ENCODE measurements at regions not wholly inside any gene's neighbourhood (a gene's known extent, or its start where the extent isn't known, plus 50 kb on each side); places are given as distances from the start of the nearest gene placed in this dataset.

DNA sequence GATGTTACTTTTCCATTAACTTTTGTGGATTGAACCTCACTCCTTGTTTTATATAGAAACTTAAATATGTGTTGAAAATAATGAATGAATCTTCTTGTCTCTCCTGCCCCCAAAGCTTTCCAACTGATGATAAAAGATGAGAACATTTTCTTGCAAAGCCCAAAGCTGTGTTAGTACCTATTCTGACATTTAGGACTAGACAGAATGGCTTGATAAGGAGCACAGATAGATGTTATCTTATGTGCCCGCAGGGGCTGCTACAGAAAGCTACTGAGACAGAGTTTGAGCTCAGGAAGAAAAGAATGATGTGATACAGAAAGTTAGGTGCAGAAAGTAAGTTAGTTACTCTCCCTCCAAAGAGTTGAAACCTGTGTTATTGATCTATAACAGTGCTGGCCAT is 109.4 kb upstream of the ATP11B start:
- no peak for DNase-seq

DNA sequence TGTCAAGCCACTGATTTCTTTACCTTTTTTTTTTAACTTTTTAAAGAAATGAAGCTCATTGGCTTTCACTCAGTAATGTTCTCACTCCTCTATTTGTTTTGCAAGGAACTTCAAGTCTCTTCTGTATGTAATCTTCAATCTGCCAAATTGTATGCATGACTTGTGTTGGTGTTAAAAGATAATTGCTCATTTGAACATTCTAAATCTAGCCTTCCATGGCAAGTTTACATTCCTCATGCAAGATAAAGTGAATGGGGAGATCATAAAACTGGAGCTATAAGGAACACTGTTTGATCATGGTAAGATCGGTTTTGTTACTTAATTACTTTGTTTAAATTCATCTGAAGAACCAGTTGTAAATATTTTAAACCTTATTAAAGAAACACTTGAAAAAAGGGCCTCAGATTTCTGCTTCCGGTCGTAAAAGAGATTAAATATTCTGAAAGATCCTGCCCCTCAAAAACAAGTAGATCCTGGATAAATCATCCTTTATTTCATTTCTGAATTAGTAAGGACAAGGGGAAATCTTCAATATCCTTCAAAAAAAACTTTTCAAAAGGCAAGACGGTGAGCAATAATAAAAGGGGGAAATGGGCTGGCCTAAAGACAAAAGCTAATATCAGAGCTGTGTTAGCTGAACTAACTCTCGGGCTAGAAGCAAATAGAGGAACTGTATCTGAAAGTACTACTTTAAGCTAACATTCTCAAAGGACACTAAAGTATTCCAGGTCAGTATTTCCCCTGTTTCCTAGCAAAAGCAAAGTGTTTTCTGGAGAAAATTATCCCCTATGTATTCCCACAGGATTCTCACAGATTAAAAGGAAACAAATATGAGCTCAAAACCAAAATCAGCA is 107.0 kb upstream of the ATP11B start:
- no peak for DNase-seq

DNA sequence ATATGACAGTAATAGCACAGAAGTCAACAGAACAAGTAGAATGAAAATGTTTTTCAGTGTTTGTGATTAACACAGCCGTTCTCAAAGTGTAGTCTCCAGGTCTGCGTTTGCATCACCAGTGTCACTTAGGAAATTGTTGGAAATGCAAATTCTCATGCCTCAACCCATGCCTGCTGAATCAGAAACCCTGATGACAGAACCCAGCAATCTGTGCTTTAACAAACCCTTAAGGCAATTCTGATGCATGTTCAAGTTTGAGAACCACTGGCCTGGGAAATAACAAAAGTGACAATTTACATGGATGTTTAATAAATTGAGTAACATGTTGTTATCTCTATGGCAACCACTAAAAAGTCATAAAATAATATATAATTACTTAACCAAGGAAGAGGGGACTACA is 103.1 kb upstream of the ATP11B start:
- no peak for DNase-seq

DNA sequence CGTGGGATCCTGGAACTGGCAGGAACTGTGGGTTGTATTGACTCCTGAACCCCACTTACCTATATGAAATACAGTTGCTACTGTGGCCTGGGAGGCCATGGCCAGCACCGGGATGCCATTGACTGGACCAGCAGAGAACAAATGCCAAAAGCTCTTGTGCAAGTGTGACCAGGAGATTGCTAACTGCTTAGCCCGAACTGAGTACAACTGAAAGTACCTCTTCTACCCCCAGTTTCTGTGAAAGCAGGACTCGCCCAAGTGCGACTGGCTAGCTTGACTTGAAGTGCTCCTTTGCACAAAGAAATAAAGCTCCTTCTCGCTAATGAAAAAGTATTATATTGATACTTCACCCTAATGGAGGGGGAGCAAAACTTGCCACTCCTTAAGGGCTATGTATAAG is 101.3 kb upstream of the ATP11B start:
- DNase-seq, result no peak

DNA sequence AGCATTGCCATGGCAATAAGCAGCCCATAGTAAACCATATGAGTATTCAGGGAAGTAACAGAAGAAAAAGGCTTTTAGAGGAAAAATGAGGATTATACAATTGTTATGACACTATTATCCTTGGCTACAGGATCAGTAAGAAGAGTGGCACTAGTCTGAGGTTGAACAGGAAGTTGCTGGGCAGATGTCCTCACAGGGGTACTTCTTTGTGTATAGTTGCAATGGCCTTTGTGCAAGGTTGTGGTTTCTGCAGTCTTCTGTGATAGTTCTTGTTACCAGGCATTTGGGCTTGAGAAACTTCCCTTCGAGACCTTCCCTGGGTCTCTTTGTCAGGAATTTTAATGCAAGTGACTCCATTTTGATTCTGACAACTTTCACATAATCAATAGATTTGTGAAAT is 100.6 kb upstream of the ATP11B start:
- no peak for DNase-seq

DNA sequence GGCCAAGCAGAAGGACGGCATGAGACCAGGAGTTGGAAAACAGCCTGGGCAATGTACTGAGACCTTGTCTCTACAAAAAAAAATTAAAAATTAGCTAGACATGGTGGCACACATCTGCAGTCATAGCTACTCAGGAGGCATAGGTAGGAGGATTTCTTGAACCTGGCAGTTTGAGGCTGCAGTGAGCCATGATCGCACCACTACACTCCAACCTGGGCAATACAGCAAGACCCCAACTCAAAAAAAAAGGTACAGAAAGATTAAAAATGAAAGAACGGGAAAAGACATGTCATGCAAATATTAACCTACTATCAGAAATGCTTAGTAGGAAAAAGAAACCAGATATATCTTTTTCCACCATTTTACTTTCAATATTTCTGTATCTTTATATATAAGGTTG is 99.6 kb upstream of the ATP11B start:
- no peak for DNase-seq

DNA sequence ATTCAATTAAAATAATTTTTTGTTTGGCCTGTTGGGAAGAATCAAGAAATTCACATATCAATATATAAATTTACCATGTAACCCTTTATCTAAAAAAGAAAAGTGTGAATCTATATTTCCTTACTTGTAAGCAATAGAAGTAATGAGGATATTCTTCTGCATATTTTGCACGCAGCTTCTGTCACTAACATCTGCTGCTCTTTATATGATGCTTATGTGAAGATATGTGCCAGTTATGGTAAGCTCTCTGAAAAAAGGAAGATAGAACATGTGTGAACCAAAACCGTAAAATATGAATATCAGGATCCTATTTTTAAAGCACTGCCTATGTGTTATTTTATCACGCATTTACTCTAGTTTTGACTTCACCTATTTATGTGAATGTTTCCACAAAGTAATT is 96.4 kb upstream of the ATP11B start:
- no peak for DNase-seq

DNA sequence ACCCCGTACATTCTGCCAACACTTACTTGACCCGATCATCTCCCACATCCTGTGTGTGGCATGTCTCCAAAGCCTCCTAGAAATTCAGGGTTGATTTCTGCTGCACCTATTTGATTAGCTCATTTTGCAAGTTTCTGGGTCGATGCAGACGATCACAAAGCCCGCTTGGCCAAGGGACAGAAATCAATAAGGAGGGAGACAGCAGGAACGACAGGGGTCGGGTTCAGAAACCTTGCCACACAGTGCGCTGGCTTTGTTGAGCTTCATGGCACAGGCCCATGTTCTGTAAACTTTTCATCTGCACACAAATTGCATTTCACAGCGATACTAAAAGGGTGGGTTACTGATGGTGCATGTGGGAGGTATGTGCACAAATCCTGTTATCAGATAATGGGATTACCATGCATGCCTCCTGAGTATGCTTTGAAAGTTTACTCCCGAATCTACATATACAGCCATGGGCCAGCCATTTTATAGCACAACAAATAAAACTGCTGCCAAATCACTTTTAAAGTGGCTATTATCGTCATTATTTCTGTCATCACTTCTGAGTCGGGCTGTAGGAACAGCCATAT is 95.9 kb upstream of the ATP11B start:
- DNase-seq, result no peak

DNA sequence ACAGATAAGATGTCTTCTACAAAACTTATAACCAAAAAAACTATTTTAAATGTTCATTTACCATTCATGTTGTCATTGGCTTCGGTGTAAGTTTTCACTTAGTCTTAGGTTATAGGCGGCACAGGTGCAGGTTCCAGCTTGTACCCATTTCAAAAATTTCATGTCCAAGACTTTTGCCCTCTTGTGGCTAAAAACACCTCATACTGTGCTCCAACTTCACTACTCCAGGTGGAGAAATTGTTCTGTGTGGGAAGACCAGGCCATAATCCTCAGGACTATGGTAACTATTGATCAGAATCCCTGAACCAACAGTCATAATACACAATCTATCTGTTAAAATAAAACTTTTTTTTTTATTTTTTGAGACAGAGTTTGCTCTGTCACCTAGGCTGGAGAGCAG is 95.2 kb upstream of the ATP11B start:
- DNase-seq, result no peak

DNA sequence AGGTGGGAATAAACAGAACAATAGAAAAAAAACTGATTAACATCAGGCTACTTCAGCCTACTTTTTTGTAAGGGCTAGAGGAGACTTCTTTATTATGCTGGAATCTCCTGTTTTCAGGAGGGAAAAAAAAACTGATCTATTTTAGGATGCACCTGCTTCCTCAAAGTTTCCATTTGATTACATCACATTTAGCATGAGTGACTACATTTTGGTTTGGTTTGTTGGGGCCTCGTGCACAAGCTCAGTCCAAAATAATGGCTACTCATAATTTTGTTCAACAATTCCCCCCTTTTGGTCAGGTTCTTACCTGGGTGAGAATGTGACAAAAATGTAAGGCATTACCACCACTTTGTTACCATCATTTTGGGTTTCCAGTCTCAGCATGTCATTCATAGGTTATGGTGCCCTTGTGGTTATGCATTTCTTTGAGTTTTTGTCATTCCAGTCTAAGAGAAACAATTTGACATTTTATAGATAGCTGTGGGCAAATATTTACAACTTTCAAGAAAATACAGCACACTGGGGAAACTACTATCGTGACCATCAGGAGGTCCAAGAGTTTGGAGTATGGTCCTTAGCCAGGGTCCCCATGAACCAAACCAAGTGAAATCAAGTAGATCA is 93.6 kb upstream of the ATP11B start:
- DNase-seq, result no peak

DNA sequence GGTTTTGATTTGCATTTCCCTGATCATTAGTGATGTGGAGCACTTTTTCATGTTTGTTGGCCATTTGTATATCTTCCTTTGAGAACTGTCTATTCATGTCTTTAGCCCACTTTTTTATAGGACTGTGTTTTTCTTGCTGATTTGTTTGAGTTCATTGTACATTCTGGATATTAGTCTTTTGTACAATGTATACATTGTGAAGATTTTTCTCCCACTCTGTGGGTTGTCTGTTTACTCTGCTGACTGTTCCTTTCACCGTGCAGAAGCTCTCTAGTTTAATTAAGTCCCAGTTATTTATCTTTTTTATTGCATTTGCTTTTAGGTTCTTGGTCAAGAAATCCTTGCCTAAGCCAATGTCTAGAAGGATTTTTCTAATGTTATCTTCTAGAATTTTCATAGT is 91.1 kb upstream of the ATP11B start:
- DNase-seq, result no peak

DNA sequence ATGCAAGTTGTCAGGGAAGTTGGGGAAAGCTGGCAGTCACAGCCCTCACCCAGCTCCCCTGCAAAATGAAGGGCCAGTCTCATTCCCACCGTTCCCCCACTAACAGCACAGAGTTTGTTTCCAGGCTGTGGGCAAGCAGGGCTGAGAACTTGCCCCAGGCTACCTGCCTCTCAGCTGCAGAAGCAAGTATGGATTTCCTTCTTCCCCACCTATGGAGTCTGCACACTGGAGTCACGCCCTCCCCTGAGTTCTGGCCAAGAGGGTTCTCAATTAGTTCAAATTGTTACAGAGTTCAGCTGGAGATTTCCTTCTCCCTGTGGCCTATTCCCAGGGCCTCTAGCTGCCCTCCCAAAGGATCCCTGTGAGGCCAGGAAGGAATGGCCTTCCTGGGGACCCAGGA is 90.1 kb upstream of the ATP11B start:
- DNase-seq, result no peak

DNA sequence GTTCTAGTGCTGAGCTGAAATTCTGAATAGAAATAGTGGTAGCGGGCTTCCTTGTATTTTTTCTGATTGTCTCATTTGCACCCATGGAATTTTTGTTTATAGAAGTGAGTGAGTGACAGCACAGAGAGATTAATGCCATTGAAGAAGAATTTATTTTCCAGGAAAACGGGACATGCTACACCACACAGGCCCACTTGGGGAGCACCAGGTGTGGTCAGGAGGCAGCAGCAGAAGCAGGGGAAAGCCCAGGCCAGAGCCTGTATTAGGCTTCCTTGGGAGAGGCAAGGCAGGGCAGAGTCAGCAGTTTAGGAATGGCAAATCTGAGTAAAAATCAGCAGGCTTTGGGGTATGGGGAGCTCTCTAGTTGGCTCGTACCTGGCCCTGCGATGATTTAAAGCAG is 88.4 kb upstream of the ATP11B start:
- DNase-seq, result no peak

DNA sequence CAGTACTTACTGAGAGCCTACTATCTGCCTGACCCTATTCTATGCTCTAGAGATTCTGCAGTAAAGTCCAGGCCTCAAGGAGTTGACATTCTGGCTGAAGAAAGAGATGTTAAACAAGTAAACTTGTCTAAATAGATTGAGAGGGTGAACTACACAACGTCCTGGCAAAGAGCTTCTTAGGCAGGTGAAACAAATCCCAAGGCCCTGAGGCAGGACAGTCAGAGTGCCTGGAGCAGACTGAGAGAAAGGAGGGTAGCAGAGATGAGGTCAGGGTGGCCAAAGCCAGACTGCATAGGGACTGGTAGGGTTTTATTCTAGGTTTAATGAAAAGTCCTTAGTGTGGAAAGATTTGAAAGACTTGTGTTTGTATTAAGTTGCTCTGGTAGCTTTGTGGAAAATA is 84.5 kb upstream of the ATP11B start:
- no peak for DNase-seq

DNA sequence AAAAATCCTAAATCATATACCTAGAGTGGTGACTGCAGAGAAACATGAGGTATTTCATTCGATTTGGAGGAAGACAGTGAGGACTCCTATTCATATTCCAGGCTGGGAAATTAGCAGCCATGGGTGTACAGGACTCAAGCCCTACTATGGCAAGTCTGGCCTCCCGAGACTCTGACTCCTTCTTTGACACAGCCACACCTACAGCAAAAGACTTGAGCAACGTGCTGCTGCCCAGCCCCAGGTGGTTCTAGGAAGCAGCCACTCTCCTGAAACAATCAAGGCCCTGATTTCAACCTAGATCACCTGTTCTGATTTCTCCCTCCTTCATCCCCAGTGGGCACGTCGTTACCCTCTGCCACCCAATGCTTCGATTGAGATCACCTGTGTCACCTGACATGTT is 84.0 kb upstream of the ATP11B start:
- DNase-seq, result no peak

DNA sequence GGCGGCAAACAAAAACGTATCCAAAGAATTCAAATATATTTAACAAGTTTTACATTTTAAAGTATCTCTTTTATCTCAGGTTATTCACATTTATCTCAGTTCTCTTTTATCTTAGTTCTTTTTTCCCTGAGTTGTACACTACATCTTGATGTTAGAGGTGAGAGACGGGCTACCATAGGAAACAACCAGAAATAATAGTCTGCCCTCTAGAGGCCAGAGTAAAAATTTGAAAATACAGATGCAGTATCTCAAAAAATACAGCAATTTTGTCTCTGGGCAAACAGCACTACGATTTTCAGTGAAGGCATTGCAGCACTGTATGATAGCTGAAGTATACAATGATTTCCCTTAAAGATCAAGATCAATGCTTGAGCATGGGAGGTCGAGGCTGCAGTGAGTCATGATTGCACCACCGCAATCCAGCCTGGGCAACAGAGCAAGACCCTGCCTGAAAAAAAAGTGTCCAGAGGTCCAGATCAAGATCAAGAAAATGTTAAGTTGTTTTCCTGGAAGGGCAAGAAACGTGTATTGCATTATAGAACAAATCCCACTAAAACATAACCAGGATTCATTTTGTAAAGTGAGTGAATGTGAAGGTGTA is 82.6 kb upstream of the ATP11B start:
- DNase-seq, result no peak

DNA sequence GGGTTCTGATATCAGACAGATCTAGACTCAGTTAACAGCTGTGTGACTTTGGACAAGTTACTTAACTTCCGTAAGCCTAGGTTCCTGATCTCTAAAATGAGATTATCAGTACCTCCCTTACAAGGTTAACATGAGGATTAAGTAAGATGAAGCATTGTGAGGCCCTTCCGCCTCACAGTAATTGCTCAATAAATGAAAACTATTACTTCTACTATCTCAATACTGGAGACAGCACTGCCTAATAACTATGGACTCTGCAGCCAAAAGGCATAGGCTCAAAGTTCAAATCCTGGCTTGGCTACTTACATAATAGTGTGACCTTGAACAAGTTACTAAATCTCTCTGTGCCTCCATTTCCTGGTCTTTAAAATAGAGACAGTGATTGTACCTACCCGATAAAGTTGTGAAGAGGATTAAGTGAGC is 82.0 kb upstream of the ATP11B start:
- no peak for DNase-seq

DNA sequence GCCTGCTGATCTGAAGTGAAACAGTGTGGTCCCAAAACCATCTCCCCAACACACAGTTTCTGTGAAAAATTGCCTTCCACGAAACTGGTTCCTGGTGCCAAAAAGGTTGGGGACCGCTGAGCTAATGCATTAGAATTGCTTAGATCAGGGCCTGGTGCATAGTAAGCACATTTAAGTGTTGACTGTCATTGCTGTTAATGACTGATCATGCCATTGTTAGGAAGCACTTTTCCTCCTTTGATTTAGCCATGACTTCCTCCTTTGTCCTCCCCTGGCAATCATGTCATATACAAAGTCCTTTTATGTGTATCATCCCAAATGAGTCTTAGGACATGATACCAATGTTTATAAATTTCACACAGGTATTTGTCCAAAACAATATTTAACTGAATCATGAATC is 81.5 kb upstream of the ATP11B start:
- DNase-seq, result no peak

DNA sequence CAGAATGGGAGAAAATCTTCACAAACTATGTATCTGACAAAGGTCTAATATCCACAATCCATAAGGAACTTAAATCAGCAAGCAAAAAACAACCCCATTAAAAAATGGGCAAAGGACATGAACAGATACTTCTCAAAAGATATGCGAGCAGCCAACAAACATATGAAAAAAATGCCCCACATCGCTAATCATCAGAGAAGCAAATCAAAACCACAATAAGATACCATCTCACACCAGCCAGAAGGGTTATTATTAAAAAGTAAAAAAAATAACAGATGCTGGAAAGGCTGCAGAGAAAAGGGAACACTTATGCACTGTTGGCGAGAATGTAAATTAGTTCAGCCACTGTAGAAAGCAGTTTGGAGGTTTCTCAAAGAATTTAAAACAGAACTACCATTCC is 80.2 kb upstream of the ATP11B start:
- no peak for DNase-seq

DNA sequence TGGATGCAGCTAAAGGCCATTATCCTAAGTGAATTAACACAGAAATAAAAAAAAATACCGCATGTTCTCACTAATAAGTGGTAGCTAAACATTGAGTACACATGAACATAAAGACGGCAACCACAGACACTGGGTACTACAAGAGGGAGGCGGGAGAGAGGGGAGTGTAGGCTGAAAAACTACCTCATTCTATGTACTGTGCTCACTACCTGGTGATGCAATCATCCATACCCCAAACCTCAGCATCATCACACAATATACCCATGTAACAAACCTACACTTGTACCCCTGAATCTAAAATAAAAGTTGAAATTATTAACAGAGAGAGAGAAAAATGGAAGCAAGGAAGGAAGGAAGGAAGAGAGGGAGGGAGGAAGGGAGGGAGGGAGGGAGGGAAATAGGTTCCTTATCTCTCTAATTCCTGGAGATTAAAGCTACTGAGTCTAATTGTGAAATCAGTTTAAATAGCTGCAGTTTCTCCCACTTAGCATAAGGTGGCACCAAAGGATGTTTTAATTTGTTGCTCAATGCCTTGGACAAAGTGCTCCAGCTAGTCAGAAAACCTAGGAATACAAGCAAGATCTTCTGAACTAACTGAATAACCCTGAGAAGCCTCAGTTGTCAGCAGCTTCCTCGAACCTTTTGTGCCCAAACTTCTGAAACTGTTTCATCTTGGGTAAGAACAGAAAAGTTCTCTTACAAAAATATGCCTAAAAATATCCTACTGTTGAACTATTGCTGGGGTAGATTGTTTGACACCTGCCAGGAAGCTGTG is 79.4 kb upstream of the ATP11B start:
- DNase-seq, result peak; percentile 47

DNA sequence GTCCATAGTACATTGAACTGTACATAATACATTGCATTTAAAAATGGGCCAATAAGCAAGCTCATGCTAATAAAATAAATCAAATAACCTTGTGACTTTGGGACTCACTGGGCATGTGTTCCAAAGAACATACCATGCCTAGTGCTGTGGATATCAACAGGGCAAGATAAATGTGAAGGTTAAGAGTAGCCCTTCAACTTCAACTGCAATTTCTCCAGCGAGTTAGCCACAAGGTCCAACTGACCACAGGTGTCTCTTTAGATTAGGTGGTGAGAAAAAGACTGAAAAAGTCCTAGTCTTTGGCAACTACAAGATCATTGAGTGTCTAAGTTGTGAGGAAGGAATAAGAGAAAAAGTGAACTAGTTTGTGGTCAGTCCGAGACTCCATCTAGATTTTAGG is 78.3 kb upstream of the ATP11B start:
- DNase-seq, result no peak

DNA sequence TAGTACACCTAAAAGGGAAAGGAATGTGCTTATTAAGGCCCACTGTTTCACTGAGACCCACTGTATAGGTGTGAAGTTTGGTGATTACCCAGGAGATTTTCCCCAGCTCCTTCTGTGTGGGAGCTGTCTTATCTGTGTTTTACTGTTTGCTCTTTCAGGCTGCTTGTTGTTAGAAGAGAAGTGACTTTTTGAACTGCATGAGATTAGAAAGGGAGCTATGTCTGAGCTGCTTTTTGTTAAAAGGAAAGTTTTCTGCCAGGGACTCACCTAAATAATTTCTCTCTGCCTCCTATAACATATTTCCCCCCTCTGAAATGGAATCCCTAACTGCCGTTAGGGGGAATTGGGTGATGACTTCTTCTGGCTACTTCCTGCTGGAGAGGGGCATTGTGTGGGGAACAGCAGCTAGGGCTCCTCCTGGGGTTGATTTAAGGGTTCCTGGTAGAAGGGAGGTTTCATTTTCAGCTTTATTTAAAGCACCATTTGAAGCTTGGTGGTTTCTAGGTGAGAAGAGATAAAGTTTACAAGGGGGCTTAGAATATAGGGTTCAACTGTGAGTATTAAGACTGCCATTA is 77.1 kb upstream of the ATP11B start:
- DNase-seq, result no peak
